ENCODE measurements at regions not wholly inside any gene's neighbourhood (a gene's known extent, or its start where the extent isn't known, plus 50 kb on each side); places are given as distances from the start of the nearest gene placed in this dataset.

DNA sequence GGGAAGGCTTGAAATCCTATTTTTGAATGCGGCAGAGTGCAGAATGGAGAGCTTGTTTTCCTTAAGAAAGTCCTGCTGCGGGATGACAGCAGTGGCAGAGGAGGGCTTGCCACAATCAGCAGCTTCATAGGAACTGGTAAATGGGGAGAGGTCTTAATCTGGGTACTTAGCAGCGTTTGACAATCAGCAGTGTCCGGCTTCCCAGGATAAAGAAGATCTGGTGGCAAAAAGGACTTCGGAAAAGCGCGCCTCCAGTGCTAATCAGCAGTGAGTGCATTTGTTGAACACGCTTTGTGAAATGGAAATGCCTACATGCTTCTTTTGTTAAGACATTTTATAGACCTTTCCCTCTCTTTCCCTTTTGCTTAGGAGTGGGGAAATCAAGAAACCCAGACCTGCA lies 735.7 kb downstream of the QKI start:
- Histone ChIP-seq H3K36me3 (replicated peaks; ENCODE audit: insufficient read depth, low read length) (no peaks in the 10 kb centered on the region), H3K9me3 (replicated peaks; ENCODE audit: insufficient read depth, low read length) (no peaks in the 10 kb centered on the region), H3K4me2 (ENCODE audit: low read depth, low read length) (no peak overlapping the region), H3K27me3 (replicated peaks; ENCODE audit: insufficient read depth, low read length) (no peaks in the 10 kb centered on the region), H4K20me1 (ENCODE audit: insufficient read depth, low read length) (no peaks in the 10 kb centered on the region), H3F3A (ENCODE audit: insufficient read depth, low read length) (no peaks in the 10 kb centered on the region), H3K4me1 (ENCODE audit: low read length) (no peaks in the 10 kb centered on the region), H3K9me2 (replicated peaks; ENCODE audit: insufficient read depth, low read length) (no peaks in the 10 kb centered on the region), H3K4me3 (ENCODE audit: low read length) (no peak overlapping the region), H3K9ac (ENCODE audit: low read length) (no peak overlapping the region), H2AFZ (ENCODE audit: low read length) (no peak overlapping the region), H3K27ac (ENCODE audit: low read length) (no peak overlapping the region), H3K79me2 (ENCODE audit: low read length) (no peaks in the 10 kb centered on the region)
- TF ChIP-seq, protein P1, sequence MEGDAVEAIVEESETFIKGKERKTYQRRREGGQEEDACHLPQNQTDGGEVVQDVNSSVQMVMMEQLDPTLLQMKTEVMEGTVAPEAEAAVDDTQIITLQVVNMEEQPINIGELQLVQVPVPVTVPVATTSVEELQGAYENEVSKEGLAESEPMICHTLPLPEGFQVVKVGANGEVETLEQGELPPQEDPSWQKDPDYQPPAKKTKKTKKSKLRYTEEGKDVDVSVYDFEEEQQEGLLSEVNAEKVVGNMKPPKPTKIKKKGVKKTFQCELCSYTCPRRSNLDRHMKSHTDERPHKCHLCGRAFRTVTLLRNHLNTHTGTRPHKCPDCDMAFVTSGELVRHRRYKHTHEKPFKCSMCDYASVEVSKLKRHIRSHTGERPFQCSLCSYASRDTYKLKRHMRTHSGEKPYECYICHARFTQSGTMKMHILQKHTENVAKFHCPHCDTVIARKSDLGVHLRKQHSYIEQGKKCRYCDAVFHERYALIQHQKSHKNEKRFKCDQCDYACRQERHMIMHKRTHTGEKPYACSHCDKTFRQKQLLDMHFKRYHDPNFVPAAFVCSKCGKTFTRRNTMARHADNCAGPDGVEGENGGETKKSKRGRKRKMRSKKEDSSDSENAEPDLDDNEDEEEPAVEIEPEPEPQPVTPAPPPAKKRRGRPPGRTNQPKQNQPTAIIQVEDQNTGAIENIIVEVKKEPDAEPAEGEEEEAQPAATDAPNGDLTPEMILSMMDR (IDR thresholded peaks at IDR 0.05; ENCODE audit: low read length) = no peak
- no peak for TF ChIP-seq EZH2phosphoT487 (IDR thresholded peaks at IDR 0.05; ENCODE audit: low read length)
- no peak for TF ChIP-seq EZH2 (optimal IDR thresholded peaks at IDR 0.05; ENCODE audit: low read depth, low read length)
- DNase-seq = no peak

DNA sequence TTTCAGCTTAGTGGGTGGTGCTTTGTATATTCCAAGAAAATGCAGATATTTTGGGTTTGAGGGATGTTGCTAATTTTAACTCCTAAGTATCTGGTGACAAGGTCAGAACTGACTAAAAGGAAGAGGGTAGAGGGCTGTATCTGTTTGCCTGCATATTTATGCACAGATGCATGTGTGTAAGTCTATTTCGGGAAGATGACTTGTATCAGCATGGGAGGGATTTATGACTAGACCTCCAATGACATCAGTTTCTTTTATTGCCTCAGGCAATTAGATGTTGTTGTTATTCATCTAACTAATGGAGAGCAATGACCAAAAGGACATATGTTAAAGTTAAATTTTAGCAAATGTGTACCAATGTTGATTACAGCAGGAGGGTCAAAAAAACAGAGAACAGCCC lies 734.3 kb downstream of the QKI start:
- Histone ChIP-seq H3K4me3 (ENCODE audit: low read length) (no peak overlapping the region), H3K4me1 (ENCODE audit: low read length) (no peaks in the 10 kb centered on the region), H3K79me2 (ENCODE audit: low read length) (no peaks in the 10 kb centered on the region), H3K27me3 (replicated peaks; ENCODE audit: insufficient read depth, low read length) (no peaks in the 10 kb centered on the region), H3K27ac (ENCODE audit: low read length) (no peak overlapping the region), H3K36me3 (replicated peaks; ENCODE audit: insufficient read depth, low read length) (no peaks in the 10 kb centered on the region), H4K20me1 (ENCODE audit: insufficient read depth, low read length) (no peaks in the 10 kb centered on the region), H3K9ac (ENCODE audit: low read length) (no peak overlapping the region), H2AFZ (ENCODE audit: low read length) (no peak overlapping the region), H3F3A (ENCODE audit: insufficient read depth, low read length) (no peaks in the 10 kb centered on the region), H3K9me2 (replicated peaks; ENCODE audit: insufficient read depth, low read length) (no peaks in the 10 kb centered on the region), H3K9me3 (replicated peaks; ENCODE audit: insufficient read depth, low read length) (no peaks in the 10 kb centered on the region), H3K4me2 (ENCODE audit: low read depth, low read length) (no peak overlapping the region)
- no peak for DNase-seq
- TF ChIP-seq EZH2 (optimal IDR thresholded peaks at IDR 0.05; ENCODE audit: low read depth, low read length) (no peak), EZH2phosphoT487 (IDR thresholded peaks at IDR 0.05; ENCODE audit: low read length) (no peak)
- TF ChIP-seq, protein P1 (IDR thresholded peaks at IDR 0.05; ENCODE audit: low read length) = no peak

DNA sequence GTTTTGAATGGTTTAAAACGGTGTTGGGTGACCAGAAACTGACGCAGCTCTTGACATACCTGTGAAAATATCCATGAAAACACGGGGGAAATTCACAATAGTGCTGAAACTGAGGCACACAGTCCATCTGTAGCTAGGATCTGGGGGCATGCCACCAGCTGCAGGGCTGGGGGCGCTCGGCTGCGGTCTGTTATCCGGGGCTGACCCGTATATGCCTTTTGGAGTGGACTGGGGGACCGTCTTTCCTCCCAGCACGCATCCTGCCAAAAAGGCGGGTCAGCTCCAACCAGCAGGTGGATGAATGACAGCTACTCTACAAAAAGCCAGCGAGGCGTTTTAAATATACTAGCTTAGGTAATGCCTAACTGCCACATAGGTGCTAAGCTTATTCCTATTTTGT lies 729.8 kb downstream of the QKI start:
- H3K9ac ChIP-seq (ENCODE audit: low read length) = no peak overlapping the region
- no peak for DNase-seq
- no peaks in the 10 kb centered on the region for H3K9me2 ChIP-seq (replicated peaks; ENCODE audit: insufficient read depth, low read length)
- H3K4me2 ChIP-seq (ENCODE audit: low read depth, low read length) = no peak overlapping the region
- H3K9me3 ChIP-seq (replicated peaks; ENCODE audit: insufficient read depth, low read length) = no peaks in the 10 kb centered on the region
- no peaks in the 10 kb centered on the region for H3K36me3 ChIP-seq (replicated peaks; ENCODE audit: insufficient read depth, low read length)
- no peaks in the 10 kb centered on the region for H4K20me1 ChIP-seq (ENCODE audit: insufficient read depth, low read length)
- H3K27ac ChIP-seq (ENCODE audit: low read length) = no peak overlapping the region
- H3K4me1 ChIP-seq (ENCODE audit: low read length) = no peaks in the 10 kb centered on the region
- H3F3A ChIP-seq (ENCODE audit: insufficient read depth, low read length) = no peaks in the 10 kb centered on the region
- no peak overlapping the region for H3K4me3 ChIP-seq (ENCODE audit: low read length)
- TF ChIP-seq, protein P1 (IDR thresholded peaks at IDR 0.05; ENCODE audit: low read length) = no peak
- no peak for TF ChIP-seq EZH2phosphoT487 (IDR thresholded peaks at IDR 0.05; ENCODE audit: low read length)
- TF ChIP-seq EZH2 (optimal IDR thresholded peaks at IDR 0.05; ENCODE audit: low read depth, low read length) = no peak
- no peaks in the 10 kb centered on the region for H3K79me2 ChIP-seq (ENCODE audit: low read length)
- H3K27me3 ChIP-seq (replicated peaks; ENCODE audit: insufficient read depth, low read length) = no peaks in the 10 kb centered on the region
- no peak overlapping the region for H2AFZ ChIP-seq (ENCODE audit: low read length)

Data from MM.1S (cell line).